GM19351 (cell line): ENCODE measurements at regions not wholly inside any gene's neighbourhood (a gene's known extent, or its start where the extent isn't known, plus 50 kb on each side); places are given as distances from the start of the nearest gene placed in this dataset.
"Not testable (repeated sequence)": the region's sequence is repeated elsewhere in the genome, so short reads cannot be mapped to it uniquely, and the experiment has no call there.

Experiments
- ATAC-seq: cut with Tn5 transposase; IDR thresholded peaks from one replicate; pipeline ENCODE4 v1.9.1; 2021; ENCODE audit warnings: mild to moderate bottlenecking, moderate library complexity; ENCODE audit not compliant: unreplicated experiment

DNA sequence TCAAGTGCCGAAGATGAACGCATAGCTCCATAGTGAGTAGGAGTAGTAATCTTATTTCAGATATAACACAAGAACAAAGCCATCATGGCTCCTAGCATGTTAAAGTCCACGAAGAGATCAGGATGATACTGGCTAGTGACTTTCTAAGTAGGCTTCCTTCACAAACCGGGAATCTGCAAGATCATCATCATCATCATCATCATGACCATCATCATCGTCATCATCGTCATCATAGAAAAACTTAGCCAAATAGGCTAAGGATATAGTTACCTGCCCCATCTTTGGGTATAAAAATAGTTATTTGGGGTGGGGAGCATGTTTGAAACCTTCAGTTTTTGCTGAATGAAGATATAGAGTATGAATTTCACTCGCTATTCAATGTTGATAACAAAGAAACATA is 57.9 kb downstream of the PYDC2 start:
- ATAC-seq, result no peak

DNA sequence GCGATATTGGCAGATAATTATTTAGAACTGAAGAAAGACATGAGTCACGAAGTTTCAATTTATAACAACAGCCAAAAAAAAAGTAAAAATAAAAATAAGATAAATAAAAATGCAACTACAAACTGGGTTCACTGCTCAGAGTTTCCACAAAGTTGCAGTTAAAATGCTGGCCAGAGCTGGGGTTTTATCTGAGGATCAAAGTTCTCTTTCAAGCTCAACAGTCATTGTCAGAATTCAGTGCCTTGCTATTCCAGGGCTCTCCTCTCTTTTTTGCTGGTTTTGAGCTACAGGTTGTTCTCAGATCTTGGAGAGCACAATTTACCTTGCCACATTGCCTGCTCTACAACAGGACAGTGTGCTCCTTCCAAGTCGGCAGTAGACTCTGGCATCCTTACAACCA is 60.1 kb downstream of the PYDC2 start:
- ATAC-seq, result no peak

DNA sequence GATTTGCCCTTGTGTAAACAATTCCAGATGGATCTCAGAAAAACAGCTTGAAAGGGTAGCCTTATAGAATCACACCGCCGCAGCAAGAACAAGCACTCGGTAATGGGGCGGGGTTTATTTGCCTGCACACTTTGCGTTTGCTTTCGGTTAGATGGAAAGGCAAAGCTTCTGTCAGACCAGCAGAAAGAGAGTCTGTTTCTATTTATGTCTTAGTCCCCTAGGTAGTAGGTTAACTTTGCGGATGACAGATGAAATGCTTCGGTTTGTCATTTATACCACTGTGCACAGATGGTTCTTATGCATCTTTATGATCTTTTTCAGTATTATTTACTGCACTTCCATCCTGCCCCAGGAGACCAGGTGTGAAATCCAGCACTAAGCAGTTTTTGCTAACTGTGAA is 62.2 kb downstream of the PYDC2 start:
- no peak for ATAC-seq

DNA sequence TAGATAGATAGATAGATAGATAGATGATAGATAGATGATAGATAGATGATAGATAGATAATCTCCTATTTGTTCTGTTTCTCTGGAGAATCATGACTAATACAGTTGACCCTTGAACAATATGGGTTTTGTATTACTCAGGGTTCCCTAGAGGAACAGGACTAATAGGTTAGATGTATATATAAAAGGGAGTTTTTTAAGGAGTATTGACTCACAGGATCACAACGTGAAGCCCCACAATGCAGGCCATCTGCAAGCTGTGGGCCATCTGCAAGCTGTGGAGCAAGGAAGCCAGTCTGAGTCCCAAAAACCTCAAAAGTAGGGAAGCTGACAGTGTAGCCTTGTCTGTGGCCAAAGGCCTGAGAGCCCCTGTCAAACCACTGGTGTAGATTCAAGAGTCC is 67.6 kb downstream of the PYDC2 start:
- ATAC-seq, result no peak

DNA sequence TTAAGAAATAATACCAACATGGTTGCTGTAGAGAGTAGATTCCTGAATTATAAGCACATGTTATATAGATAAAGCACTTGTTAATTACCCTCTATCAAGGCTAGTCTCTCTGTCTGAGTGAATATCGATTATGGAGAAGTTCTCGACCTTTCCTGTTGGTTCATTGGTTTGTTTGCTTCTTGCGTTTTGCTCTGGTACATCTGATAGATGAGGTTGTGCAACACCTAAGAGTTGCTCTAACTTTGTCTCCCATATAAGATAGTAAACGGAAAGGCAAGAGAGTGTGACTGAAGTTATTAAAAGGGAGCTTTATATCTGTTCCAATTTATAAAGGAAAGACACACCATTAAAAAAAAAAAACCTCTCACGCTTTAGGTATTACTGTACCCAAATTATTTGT is 69.0 kb downstream of the PYDC2 start:
- ATAC-seq, result no peak

DNA sequence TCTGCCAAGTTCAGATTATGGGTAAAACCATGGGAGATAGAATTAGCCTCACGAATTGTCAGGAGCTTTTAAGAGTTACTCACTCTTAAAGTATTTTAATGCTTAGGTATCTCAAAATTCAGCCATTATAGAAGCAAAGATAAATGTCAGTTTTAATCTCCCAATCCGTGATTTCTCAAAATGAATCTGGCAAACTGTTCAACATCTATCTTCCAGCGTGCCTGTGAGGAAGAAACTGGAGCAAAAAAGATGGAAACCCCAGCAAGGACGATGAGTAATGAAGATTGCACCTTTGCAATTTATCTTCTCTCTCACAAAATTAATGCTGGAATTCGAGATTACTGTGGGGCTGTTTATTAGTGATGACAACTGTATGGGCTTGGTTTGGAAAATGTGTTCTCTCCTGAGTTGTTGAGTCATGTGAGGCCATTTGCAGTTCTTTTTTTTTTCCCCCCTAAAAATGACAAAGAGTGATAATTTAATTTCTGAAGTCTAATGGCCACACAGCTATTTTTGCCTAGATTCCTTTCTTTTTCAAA is 70.5 kb downstream of the PYDC2 start:
- no peak for ATAC-seq

DNA sequence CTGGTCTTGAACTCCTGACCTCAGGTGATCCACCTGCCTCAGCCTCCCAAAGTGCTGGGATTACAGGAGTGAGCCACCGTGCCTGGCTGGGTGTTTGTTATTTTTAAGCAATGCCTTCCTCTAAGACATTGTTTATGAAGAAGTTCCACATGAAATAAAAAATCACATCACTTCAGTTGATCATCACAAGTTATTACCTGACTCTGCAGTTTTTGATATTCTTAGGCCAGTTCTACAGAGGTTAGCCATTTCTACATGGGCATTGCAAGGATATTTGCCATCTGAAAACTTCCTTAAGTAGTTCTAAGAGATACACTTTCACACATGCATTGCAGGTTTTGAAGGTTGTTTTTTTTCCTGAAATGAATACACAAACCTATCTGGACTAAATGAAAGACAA is 82.1 kb downstream of the PYDC2 start:
- no peak for ATAC-seq

DNA sequence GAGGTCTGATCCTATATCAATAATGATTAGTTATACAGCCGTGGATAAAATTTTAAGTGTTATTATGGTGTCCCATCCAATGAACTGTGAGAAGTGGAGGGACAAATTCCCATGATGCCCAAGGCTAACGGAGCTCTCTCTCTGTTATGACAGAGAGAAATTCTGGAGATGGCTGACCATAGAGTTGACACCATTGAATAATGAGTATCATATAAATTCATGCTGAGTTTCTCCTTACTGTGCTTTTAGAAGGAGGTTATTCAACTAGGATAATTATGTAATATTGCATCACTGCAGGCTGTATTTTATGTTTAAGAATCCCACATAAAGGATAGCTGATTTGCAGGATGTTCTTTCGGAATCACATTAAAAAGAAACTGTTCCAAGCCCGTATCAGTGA is 82.9 kb downstream of the PYDC2 start:
- ATAC-seq, result no peak

DNA sequence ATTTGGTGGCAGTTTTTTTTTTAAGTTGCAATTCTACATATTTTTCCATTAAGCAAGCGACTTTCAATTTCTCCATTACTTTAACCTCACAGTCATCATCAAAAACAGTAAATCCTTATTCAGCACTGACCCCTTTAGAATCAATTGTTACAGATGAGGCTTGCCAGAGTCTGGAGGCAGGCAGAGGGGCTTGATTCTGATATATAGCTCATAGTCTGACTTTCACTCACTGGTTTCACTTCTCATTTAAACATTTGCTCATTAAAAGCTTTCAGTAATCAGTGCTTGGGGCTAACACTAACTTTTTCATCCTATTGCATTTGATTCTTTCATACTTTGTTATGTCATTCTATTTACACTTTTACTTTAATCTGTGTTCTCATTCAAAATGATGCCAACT is 88.4 kb downstream of the PYDC2 start:
- ATAC-seq, result no peak

DNA sequence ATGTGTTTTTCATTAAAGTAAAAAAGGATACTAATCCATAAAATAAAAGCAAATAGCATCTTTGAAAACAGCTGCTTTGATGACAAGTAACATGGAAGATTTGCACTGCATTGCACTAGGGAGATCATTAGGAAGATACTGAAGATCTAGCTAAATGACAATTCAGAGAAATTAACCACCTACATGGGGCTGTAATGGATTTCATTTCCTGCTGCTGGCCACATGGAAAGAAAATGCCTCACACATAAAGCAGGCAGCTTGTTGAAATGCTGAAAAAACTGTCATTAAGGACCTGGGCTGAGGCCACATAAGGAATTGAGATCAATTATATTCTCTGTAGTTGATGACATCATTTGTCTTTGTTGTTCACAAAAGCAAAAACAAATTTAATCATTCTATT is 94.1 kb downstream of the PYDC2 start:
- ATAC-seq, result no peak

DNA sequence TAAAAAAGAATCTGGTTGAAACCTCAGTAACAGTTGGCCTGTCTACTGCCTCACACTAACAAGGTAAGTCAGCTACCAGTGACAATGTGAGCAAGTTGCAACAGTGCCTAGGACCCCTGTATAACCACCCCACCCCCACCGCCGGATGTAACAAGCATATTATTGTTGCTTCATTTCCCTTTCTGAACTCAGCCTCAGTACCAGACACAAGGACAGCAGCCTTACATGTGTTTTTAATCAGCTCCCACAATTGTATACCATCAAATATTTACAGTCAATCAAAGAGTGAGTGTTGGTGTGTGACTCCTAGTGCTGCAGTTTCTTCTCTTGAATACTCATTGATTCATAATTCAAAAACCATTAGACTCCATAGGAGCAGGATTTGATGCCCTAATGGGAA is 96.4 kb downstream of the PYDC2 start:
- ATAC-seq, result no peak

DNA sequence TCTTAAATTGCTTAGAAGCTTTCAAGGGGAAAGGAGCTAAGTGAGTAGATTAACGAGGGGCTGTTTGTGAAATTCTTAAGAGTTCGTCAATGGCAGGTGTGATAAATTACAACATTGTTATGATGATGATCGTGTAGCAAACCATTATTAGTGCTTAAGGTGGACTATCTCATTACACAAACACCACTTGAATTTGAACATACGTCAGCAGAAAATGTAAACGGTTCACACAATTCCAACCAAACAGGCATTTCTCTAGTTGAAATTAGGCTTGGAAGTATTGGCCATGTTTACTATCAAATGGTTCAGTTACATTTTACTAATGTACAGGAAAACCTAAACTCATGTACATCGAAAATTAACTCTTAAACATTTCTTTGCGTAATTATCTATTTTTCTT is 102.8 kb downstream of the PYDC2 start:
- no peak for ATAC-seq

DNA sequence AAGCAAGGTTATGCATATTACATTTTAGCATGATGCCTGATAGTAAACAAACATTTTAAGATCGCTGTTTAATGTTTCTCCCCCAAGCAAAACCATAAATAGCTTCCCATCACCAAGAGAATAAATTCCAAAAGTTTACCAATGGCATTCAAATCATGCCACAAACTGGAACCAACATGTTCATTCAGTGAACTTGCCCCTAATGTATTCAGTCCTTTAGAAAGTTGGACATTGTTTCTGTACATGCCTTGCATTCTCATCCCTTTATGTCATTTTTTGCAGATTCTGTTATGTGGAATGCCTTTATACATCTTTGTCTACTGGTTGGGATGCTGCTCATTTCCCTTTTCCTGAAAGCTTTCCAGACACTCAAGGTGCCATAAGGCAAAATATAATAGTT is 105.5 kb downstream of the PYDC2 start:
- ATAC-seq, result no peak

DNA sequence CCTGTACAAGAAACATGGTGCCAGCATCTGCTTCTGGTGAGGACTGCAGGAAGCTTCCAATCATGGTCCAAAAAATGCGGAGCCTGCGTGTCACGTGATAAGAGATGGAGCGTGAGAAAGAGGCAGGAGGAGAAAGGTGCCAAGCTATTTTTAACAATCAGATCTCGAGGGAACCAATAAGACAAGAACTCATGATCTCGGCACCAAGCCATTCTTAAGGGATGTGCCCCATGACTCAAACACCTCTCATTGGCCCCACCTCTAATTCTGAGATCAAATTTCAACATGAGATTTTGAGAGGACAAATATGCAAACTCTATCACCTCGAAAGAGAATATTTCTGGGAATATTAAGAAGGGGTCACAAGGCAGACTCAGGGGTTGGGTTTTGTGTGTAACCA is 107.2 kb downstream of the PYDC2 start:
- no peak for ATAC-seq

DNA sequence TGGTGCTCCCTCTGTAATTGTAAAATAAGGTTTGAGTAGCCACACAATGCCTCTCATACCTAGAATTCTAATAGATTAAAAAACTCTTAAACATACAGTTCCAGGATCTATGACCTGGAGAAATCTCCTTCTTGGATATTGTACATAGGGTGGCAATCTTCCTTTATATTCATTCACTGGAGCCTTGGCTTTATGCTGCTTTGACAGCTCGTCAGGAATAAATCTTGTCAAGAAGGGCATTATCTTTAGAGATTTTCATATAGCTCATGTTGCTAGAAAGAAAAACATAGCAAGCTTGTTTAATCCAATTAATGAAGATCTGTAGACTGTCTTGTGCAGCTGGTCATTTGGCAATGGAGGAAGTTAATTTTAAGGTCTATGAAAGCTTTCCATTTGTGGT is 131.1 kb downstream of the PYDC2 start:
- no peak for ATAC-seq

DNA sequence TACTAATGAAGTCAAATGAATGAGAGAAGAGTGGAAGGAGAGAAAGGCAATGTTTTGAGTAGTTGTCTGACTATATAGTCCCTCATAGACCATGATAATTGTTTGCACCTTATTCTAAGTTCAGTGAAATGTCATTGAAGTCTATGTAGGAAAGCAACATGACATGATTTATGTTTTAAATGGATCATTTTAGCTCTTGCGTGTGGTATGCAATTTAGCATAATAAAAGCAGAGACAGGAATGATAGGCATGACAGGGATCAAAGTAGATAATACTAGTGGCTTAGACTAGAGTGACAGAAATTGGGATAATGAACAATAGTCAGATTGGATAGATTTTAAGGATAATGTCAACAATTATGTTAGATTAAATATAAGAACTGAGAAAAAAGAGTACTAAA is 132.5 kb downstream of the PYDC2 start:
- no peak for ATAC-seq

DNA sequence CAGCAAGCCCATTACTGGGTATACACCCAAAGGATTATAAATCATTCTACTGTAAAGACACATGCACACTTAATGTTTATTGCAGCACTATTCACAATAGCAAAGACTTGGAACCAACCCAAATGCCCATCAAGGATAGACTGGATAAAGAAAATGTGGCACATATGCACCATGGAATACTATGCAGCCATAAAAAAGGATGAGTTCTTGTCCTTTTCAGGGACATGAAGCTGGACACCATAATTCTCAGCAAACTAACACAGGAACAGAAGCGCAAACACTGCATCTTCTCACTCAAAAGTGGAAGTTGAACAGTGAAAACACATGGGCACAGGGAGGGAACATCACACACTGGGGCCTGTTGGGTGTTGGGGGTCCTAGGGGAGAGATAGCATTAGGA is 154.5 kb downstream of the PYDC2 start:
- not testable (repeated sequence) for ATAC-seq

DNA sequence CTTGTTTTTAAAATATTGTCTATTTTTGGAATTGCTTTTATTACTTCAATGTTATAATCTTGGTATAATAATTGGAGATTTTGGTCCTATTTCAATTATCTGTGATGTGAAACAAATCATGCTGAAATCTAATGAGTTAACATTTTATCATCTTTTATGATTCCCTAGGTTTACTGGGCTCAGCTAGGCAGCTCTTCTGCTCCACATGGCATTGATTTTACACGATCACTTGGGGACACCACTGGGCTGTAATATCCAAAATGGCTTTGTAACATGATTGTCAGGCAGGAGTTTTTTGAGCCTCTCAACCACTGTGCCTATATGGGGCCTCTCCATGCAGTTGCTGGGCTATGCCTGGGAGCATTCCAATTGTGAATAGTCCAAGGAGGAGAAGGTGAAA is 163.3 kb downstream of the PYDC2 start:
- ATAC-seq, result no peak

DNA sequence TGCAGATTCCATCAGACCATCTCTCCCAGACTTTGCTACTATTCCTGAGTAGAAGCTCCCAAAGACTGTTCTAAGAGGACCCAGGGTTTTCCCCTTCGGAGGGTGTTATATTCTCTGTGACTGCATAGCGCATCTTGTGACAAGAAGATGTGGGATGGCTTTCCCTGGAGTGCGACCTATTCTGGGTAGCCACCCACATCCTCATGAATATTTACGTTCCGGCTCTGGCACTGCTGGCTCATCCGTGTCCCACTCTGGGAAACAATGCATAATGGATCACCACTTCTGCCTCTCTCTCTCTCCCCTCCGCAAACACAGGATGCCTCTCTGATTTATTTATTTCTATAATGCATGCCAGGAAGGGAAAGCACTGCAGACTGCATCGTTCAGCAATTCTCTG is 166.1 kb downstream of the PYDC2 start:
- ATAC-seq, result no peak

DNA sequence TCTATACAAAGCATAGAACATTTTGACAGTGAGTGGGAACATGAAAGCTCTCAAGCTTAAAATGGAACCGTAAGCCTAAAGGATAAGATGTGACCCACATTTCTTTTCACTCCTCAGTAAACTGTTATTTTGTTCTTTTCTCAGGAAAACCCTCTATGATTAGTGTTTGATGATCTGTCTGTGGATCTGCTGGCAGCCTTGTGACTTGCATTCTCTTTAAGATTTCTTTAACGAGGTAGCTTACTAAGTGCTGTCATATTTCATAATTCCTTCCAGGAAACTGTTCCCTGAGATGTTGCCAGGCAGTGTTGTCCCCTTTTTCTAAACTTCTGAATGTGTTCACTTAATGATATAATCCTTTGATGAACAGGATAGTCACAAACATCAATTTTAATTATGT is 167.6 kb downstream of the PYDC2 start:
- ATAC-seq, result no peak

DNA sequence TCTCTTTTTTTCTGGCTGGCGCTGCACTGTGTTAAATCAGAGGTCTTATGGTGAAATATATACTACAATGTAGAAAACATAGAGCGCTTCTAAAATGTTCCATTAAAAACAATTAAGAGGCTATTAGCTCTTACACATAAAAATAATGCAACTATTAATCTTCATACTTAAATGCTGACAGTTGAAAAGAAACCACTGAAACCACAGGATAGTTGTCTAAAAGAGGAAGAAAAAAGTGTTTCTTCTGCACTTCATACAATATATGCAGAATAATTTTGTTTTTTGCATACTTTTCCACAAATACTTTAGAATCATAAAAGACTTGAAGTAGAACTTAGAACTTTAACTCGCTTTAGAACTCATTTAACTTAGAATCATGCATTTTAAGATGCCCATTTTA is 170.5 kb downstream of the PYDC2 start:
- no peak for ATAC-seq

DNA sequence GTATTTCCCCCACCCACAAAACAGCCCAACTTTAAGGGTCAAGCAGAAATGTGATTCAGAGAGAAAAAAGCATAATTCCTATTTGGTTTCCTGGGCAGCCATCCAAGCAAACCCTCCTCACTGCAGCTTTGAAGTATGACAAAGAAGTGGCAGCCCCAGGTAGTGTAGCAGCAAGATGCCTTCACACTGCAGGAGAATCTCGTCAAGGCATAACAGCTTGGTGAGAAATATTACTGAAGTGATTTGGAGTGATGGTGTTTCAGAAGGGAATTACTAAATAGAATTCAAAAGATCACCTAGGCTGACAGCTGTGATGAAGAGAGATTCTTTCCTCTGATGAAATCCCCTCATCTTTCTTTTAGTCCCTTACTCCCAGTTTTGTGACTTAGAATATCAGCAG is 173.9 kb downstream of the PYDC2 start:
- no peak for ATAC-seq

DNA sequence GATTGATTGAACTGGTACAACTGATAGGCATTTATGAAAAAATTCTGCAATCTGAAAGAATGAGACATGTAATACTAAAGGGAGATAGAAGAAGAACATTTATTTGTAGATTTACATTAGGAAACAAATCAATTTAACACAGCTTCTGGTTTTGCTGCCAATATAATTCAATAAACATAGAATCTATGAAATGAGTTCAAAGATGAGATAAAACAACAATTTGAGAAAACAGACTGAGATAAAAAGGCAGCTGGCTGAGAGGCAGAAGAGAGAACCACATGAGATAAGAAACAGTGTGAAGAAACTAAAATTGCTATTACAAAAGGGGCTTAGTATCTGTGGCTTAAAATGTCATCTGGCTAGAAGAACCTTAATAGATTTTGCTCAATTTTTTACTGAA is 176.6 kb downstream of the PYDC2 start:
- no peak for ATAC-seq

DNA sequence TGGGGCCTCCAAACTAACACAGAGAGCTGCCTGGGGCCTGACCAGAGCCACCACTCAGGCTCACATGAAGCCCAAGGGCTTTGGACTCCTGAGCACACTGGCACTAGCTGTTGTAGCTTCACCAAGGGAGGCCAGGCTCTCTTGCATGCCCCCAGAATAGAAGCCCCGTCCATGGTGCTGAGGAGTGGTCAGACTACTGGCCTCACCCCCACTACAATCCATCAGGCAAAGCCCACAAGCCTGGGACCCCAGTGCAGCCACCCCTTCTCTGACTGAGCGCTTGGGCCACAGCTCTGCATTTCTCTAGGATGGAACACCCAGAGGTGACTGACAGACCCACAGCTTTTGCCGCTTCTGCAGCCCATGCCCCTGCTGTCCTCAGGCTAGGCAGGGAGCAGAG is 180.8 kb downstream of the PYDC2 start:
- ATAC-seq, result no peak
